DMS153 treated with DMSO at 0.1 percent for 48 hours (cell line): ENCODE measurements at regions not wholly inside any gene's neighbourhood (a gene's known extent, or its start where the extent isn't known, plus 50 kb on each side); places are given as distances from the start of the nearest gene placed in this dataset.

ENCODE experiments used
- DNase-seq: peaks from one replicate; lab custom pipeline; 2025; ENCODE audit not compliant: unreplicated experiment; lab: John Stamatoyannopoulos, UW

- no peak for DNase-seq
Measured at GRCh38 chr20:50388733-50389437, 121.3 kb upstream of the PTPN1 start.

- DNase-seq: no peak
Measured at GRCh38 chr20:50389438-50389807, 120.8 kb upstream of the PTPN1 start.

GRCh38 chr20:50389808-50390684 is 120.1 kb upstream of the PTPN1 start:
- DNase-seq: no peak

DNA sequence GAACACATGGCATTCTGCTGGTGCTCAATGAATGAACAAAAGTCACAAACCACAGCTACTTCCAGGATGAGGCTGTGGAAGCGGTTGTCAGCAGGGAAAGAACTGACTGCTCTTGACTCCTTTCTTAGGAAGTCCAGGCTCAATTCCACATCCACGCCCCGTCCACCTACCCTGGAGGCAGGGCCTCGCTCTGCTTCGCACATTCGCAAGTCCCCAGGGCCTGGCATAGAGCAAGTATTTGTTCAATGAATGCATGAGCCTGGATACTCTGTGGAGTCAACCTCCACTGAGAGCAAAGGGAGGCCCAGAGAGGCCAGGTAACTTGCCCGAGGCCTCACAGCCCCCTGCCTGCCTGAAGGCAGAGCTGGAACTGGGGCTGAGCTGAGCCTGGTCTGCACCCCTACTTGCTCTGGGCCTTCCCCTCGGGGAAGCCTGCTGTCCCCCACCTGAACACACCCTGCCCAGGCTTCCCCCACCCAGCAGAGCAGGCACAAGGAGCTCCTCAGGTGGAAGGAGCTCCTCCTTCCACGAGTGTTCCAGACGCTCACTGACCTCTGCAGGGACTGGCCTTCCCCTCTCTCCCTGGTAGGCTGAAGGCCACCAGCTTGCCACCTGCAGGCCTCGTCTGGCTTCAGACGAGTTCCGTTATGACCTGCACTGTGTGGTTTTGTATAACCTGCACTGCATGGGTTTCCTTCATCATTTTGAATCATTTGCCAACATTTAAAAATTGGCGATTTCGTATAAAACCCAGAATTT is 119.3 kb upstream of the PTPN1 start:
- DNase-seq: no peak

DNA sequence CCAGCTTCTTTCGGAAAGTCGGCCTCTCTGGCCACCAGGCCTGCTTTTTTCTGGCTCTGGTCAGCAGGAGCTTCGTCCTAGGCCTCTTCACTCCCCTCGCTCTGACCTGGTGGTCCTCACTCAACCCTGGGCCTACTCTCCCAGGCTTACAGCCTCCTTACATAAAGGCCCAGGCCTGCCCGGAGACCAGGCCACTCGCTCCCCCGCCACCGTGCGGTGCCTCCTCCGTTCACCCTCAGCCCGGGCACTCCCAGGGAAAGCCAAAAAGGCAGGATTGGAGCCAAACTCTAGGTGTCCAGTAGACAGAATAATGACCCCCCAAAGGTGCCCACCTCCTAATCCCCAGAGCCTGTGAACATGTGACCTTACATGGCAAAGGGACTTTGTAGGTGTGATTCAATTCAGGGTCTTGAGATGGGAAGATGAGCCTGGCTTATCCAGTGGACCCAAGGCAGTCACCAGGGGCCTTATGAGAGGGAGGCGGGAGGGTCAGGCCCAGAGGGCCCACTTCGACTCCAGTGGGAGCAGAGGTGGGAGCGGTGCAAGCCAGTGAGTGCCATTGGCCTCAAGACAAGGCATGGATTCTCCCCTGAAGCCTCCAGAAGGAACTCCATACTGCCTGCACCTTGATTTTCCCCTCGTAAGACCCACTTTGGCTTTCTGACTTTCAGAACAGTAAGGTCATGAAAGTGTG is 118.6 kb upstream of the PTPN1 start:
- no peak for DNase-seq

GRCh38 chr20:50392138-50392866 is 117.9 kb upstream of the PTPN1 start:
- no peak for DNase-seq

DNA sequence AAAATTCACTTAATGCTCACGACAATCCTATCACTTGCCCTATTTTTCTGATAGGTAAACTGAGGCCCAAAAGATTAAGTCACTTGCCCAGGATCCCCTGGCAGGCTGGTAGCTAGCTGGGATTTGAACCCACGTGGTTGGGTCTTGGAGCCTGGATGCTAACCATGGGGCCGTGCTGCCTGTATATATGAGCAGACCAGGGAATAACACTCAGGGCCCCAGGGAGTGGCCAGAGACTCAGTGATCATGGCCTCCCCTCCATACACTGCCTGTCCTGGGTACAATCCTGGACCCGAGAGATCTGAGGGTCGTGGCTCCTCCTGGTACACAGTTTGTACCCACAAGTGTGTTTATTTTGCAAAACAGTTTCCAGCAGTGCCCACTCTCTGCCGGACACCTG is 116.9 kb upstream of the PTPN1 start:
- no peak for DNase-seq

- DNase-seq: no peak
Measured at GRCh38 chr20:50393990-50394561, 116.1 kb upstream of the PTPN1 start.

- DNase-seq: no peak
Measured at GRCh38 chr20:50394569-50394968, 115.6 kb upstream of the PTPN1 start.

DNA sequence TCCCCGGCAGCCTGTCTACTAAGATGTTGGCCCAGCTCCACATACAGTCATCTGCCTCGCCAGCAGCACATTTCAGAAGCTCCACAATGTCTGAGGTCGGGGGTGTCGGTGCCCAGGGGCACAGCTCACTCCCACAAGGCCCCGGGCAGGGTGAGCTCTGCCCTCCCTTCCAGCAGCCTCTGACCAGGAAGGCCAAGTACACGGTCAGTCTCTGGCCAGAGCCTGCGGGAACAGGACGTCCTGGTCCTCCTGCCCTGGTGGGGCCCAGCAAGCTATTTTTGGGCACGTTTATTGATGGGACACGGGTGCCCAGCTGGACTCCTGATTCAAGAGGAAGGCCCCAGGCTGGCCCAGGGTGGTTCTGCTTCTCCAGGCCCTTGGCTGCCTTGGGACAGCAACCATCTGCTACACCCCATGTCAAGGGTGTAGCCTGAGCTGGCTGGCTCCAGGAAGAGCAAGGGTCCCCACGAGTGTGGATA is 114.9 kb upstream of the PTPN1 start:
- no peak for DNase-seq

GRCh38 chr20:50395914-50396488 is 114.2 kb upstream of the PTPN1 start:
- DNase-seq: no peak

- DNase-seq: no peak
Measured at GRCh38 chr20:50396623-50397022, 113.6 kb upstream of the PTPN1 start.

DNA sequence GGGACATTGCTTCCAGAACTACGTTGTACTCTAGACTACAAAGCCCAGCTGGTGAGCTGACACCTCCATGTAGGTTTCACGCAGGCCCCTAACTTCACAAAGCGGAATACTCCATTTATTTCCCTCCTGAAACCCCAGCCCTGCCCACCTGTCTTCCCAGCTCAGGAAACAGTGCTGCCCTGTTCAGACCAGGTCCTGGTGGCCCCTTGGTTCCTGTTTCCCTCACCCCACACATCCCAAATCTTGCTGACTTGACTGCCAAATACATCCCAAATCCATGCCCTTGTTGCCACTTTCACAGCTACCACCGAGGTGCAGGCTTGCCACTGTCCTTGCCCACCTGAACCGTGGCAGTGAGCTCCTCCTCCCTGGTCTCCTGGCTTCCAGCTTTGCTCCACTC is 113.1 kb upstream of the PTPN1 start:
- no peak for DNase-seq

DNA sequence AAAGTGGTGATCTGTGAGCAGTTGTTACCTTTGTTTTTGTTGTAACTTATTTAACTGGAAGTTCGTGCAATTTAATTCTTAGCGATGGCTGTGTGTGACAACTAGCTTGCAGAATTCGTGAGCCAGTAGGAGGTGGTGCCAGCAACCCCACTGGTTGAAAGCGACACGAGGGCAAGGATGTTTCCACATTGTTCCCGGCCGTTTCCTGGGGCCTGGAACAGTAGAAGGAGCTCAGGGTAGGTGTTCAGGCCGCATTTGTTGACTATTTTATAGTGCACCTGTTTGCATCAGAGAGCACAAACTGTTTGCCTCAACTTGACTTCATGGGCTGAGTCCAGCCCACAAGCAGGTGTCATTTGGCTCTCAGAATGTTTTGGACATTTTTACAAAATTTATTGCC is 112.1 kb upstream of the PTPN1 start:
- DNase-seq: no peak

GRCh38 chr20:50398471-50398820 is 111.7 kb upstream of the PTPN1 start:
- DNase-seq: no peak

DNA sequence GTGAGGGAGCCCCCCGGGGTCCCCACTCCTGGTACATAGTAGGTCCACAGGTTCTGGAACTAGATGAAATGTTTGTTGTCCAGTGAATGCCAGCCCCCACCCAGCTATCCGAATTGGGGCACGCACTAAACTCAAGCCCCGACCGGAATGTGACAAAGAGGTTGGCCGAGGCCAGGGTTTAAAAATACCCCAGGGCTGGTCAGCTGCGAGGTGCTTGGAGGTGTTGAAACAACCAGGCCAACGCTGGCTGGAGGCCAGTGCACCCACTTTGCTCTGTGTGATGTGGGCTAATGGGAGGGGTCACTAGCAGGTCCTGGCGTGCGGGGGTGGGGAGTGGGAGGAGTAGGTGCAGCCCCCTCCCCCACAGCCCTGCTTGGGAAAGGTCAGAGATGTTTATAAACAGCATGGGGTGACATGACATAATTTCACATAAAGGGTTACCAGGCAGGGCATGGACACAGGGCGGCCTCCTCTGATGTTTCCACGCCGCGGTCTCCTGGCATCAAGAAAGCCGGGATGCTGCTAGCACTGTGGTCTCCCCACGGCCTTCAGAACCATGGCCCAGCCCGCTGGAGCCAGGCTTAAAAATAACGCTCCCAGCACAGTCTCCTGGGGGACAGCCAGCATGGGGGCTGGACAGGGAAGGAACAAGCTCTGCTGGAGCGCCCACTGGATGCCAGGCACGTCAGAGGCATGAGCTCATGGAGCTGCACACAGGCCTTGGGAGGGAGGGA is 111.2 kb upstream of the PTPN1 start:
- DNase-seq: no peak

GRCh38 chr20:50399555-50399916 is 110.6 kb upstream of the PTPN1 start:
- no peak for DNase-seq

- no peak for DNase-seq
Measured at GRCh38 chr20:50399917-50400704, 110.1 kb upstream of the PTPN1 start.
